LNCaP clone FGC (cell line): ENCODE measurements at regions not wholly inside any gene's neighbourhood (a gene's known extent, or its start where the extent isn't known, plus 50 kb on each side); places are given as distances from the start of the nearest gene placed in this dataset.

Source experiments
- DNase-seq: peaks from one replicate; pipeline ENCODE4 v3.0.0-alpha.2; 2011; ENCODE audit warnings: low read depth
- H3K4me3 ChIP-seq: 2 replicates; pipeline ENCODE4 v1.5.1; 2011; ENCODE audit warnings: mild to moderate bottlenecking, low read depth, low read length, control low read depth
- TF ChIP-seq, protein P1 (sequence below): IDR thresholded peaks from 2 replicates; pipeline ENCODE4 v1.5.1; 2012; ENCODE audit warnings: mild to moderate bottlenecking; ENCODE audit not compliant: control insufficient read depth, insufficient read depth; ENCODE audit errors: extremely low read depth

GRCh38 chr1:56215086-56215485 is 364.3 kb downstream of the PLPP3 start:
- TF ChIP-seq, protein P1, sequence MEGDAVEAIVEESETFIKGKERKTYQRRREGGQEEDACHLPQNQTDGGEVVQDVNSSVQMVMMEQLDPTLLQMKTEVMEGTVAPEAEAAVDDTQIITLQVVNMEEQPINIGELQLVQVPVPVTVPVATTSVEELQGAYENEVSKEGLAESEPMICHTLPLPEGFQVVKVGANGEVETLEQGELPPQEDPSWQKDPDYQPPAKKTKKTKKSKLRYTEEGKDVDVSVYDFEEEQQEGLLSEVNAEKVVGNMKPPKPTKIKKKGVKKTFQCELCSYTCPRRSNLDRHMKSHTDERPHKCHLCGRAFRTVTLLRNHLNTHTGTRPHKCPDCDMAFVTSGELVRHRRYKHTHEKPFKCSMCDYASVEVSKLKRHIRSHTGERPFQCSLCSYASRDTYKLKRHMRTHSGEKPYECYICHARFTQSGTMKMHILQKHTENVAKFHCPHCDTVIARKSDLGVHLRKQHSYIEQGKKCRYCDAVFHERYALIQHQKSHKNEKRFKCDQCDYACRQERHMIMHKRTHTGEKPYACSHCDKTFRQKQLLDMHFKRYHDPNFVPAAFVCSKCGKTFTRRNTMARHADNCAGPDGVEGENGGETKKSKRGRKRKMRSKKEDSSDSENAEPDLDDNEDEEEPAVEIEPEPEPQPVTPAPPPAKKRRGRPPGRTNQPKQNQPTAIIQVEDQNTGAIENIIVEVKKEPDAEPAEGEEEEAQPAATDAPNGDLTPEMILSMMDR: no peak
- no peak for DNase-seq
- no peak overlapping the region for H3K4me3 ChIP-seq

GRCh38 chr1:56213068-56213467 is 366.3 kb downstream of the PLPP3 start:
- TF ChIP-seq, protein P1: no peak
- no peak for DNase-seq
- H3K4me3 ChIP-seq: no peak overlapping the region

- DNase-seq: no peak
Measured at GRCh38 chr1:56212143-56212542, 367.2 kb downstream of the PLPP3 start.

GRCh38 chr1:56206391-56206790 is 373.0 kb downstream of the PLPP3 start:
- no peak overlapping the region for H3K4me3 ChIP-seq
- DNase-seq: no peak
- TF ChIP-seq, protein P1: no peak

More at GRCh38 chr1:56212143-56212542, 367.2 kb downstream of the PLPP3 start:
- no peak overlapping the region for H3K4me3 ChIP-seq
- TF ChIP-seq, protein P1: no peak

GRCh38 chr1:56204206-56204605 is 375.2 kb downstream of the PLPP3 start:
- DNase-seq: no peak
- H3K4me3 ChIP-seq: no peak overlapping the region
- TF ChIP-seq, protein P1: no peak

DNA sequence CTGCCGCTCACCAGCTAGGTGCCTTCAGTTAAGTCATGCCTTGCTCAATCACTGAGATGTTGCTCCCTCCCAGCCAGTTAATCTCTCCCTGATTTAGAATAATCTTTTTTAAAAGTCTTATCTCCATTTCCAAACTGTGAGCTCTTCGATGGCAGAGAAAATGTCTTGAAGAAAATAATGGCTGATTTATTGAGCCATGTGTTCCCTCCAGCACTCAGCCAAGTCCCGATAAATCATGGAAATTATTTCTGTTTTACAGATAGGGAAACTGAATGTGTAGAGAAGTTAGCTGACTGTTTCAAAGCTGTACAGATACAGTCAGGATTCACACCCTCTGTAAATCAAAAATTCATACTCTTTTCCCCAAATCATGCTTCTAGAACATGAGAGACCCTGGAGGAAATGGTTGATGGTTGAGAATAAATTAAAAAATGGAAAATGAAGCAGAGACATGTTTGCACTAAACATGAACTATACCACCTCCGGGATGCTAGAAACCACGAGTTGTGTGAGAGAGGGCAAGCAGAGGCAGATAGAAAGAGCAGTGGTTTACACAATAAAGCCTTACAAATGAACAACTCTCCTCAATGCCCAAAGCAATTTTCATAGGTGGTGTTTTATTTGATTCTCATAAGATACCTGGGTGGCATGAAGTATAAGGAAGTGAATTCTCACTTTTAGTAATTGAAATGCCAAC is 376.4 kb downstream of the PLPP3 start:
- no peak for DNase-seq
- TF ChIP-seq, protein P1: no peak

DNA sequence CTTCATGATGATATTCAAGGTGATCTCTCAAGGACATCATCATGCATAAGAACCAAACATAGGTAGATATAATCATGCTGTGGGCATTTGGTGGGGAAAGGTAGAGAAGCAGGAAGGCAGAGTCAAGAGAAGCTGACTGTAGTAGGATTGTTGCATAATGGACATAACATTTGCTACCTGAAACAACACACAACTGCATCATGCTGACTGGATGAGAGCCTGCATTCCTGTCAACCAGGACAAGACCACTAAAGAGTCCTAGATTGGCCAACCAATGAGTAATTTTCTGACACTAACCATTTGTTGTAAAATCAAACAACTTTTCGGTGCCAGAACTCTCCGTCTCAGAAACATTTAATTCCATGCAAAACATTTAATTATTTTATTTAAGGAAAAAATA is 377.2 kb downstream of the PLPP3 start:
- DNase-seq: no peak
- TF ChIP-seq, protein P1: no peak

More for the DNA sequence above, 376.4 kb downstream of the PLPP3 start:
- no peak overlapping the region for H3K4me3 ChIP-seq

More for the DNA sequence above, 377.2 kb downstream of the PLPP3 start:
- no peak overlapping the region for H3K4me3 ChIP-seq
